MM.1S (cell line): ENCODE measurements at regions not wholly inside any gene's neighbourhood (a gene's known extent, or its start where the extent isn't known, plus 50 kb on each side); places are given as distances from the start of the nearest gene placed in this dataset.

Source experiments
- EZH2 ChIP-seq: fragments of 300-600 bp; sonication (generic); optimal IDR thresholded peaks from 2 replicates; pipeline ENCODE3; 2017; ENCODE audit warnings: low read depth, mild to moderate bottlenecking, antibody characterized with exemption, low read length, mixed read lengths
- TF ChIP-seq, protein P1 (sequence below): fragments of 300-600 bp; sonication (generic); IDR thresholded peaks from 2 replicates; pipeline ENCODE4 v1.5.1; 2016; ENCODE audit warnings: antibody characterized with exemption, low read length, mixed read lengths

- TF ChIP-seq, protein P1, sequence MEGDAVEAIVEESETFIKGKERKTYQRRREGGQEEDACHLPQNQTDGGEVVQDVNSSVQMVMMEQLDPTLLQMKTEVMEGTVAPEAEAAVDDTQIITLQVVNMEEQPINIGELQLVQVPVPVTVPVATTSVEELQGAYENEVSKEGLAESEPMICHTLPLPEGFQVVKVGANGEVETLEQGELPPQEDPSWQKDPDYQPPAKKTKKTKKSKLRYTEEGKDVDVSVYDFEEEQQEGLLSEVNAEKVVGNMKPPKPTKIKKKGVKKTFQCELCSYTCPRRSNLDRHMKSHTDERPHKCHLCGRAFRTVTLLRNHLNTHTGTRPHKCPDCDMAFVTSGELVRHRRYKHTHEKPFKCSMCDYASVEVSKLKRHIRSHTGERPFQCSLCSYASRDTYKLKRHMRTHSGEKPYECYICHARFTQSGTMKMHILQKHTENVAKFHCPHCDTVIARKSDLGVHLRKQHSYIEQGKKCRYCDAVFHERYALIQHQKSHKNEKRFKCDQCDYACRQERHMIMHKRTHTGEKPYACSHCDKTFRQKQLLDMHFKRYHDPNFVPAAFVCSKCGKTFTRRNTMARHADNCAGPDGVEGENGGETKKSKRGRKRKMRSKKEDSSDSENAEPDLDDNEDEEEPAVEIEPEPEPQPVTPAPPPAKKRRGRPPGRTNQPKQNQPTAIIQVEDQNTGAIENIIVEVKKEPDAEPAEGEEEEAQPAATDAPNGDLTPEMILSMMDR: no peak
- no peak for TF ChIP-seq EZH2
Measured at GRCh38 chr7:120054376-120055100, 218.4 kb upstream of the KCND2 start.
